ENCODE measurements at regions not wholly inside any gene's neighbourhood (a gene's known extent, or its start where the extent isn't known, plus 50 kb on each side); places are given as distances from the start of the nearest gene placed in this dataset.

- Histone ChIP-seq H3K4me3 (no peak overlapping the region), H3K9me3 (no peaks in the 10 kb centered on the region), H3K36me3 (no peaks in the 10 kb centered on the region), H3K4me1 (no peaks in the 10 kb centered on the region), H3K27ac (replicated peaks in 1 of 4) (no peak overlapping the region), H3K27me3 (no peaks in the 10 kb centered on the region)
- intact Hi-C loops (cut with DNase I): no loop called here
- TF ChIP-seq POLR2AphosphoS5 (IDR thresholded peaks at IDR 0.05) (no peak), POLR2A (IDR thresholded peaks at IDR 0.05; ENCODE audit: low read depth) (no peak), EP300 (IDR thresholded peaks at IDR 0.05) (no peak)
- TF ChIP-seq, protein P1, sequence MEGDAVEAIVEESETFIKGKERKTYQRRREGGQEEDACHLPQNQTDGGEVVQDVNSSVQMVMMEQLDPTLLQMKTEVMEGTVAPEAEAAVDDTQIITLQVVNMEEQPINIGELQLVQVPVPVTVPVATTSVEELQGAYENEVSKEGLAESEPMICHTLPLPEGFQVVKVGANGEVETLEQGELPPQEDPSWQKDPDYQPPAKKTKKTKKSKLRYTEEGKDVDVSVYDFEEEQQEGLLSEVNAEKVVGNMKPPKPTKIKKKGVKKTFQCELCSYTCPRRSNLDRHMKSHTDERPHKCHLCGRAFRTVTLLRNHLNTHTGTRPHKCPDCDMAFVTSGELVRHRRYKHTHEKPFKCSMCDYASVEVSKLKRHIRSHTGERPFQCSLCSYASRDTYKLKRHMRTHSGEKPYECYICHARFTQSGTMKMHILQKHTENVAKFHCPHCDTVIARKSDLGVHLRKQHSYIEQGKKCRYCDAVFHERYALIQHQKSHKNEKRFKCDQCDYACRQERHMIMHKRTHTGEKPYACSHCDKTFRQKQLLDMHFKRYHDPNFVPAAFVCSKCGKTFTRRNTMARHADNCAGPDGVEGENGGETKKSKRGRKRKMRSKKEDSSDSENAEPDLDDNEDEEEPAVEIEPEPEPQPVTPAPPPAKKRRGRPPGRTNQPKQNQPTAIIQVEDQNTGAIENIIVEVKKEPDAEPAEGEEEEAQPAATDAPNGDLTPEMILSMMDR (IDR thresholded peaks at IDR 0.05): no peak
- whole genome bisulfite sequencing: 73% methylated on average over 8 of the region's 8 CpGs
- no peak for DNase-seq (ENCODE audit: extremely low spot score)
Measured at GRCh38 chr5:30866142-30866541, 327.3 kb upstream of the CDH6 start.

- H3K4me3 ChIP-seq: no peak overlapping the region
- H3K36me3 ChIP-seq: no peaks in the 10 kb centered on the region
- H3K27ac ChIP-seq (replicated peaks in 1 of 4): no peak overlapping the region
- H3K27me3 ChIP-seq: no peaks in the 10 kb centered on the region
- H3K4me1 ChIP-seq: no peaks in the 10 kb centered on the region
- no peaks in the 10 kb centered on the region for H3K9me3 ChIP-seq
- intact Hi-C loops (cut with DNase I): no loop called here
- TF ChIP-seq EP300 (IDR thresholded peaks at IDR 0.05): no peak
- no peak for TF ChIP-seq POLR2A (IDR thresholded peaks at IDR 0.05; ENCODE audit: low read depth)
- TF ChIP-seq, protein P1 (IDR thresholded peaks at IDR 0.05): no peak
- no peak for TF ChIP-seq POLR2AphosphoS5 (IDR thresholded peaks at IDR 0.05)
- no peak for DNase-seq (ENCODE audit: extremely low spot score)
- WGBS: 94% methylated on average over 3 of the region's 3 CpGs
Measured at GRCh38 chr5:30856242-30856641, 337.2 kb upstream of the CDH6 start.

DNA sequence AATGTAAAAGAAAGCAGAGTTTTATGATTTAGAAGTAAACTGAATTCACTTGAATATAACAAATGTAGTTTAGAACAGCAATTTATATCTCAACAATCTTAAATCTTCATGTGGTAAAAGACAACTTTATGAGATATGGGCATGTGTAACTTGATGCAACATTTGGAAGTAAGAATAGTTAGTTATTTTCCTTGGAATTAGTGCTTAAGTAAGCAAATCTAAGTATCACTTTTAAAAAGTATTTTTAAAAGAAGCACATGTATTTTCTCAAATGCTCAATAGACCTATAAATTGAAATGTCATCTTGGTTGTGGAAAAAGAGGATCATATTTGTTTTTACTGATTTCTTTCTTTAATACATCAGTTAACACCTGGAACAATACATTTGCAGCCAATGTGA is 340.3 kb upstream of the CDH6 start:
- H3K27ac ChIP-seq (replicated peaks in 1 of 4): no peak overlapping the region
- H3K4me1 ChIP-seq: no peaks in the 10 kb centered on the region

GRCh38 chr5:30850866-30851265 is 342.6 kb upstream of the CDH6 start:
- Histone ChIP-seq H3K36me3 (no peaks in the 10 kb centered on the region), H3K9me3 (no peaks in the 10 kb centered on the region), H3K4me3 (no peak overlapping the region), H3K27ac (replicated peaks in 1 of 4) (no peak overlapping the region), H3K4me1 (no peaks in the 10 kb centered on the region), H3K27me3 (no peaks in the 10 kb centered on the region)
- TF ChIP-seq POLR2A (IDR thresholded peaks at IDR 0.05; ENCODE audit: low read depth) (no peak), POLR2AphosphoS5 (IDR thresholded peaks at IDR 0.05) (no peak), EP300 (IDR thresholded peaks at IDR 0.05) (no peak)
- TF ChIP-seq, protein P1 (IDR thresholded peaks at IDR 0.05): no peak
- intact Hi-C loops (cut with DNase I): no loop called here
- no peak for DNase-seq (ENCODE audit: extremely low spot score)
- 93% methylated on average over 2 of the region's 2 CpGs for WGBS

More for the DNA sequence above, 340.3 kb upstream of the CDH6 start:
- Histone ChIP-seq H3K4me3 (no peak overlapping the region), H3K36me3 (no peaks in the 10 kb centered on the region), H3K9me3 (no peaks in the 10 kb centered on the region), H3K27me3 (no peaks in the 10 kb centered on the region)
- no peak for TF ChIP-seq EP300 (IDR thresholded peaks at IDR 0.05)
- no peak for TF ChIP-seq POLR2AphosphoS5 (IDR thresholded peaks at IDR 0.05)
- TF ChIP-seq POLR2A (IDR thresholded peaks at IDR 0.05; ENCODE audit: low read depth): no peak
- TF ChIP-seq, protein P1 (IDR thresholded peaks at IDR 0.05): no peak
- intact Hi-C loops (cut with DNase I): no loop called here
- no peak for DNase-seq (ENCODE audit: extremely low spot score)

- intact Hi-C loops (cut with DNase I): no loop called here
- no peak overlapping the region for H3K27ac ChIP-seq (replicated peaks in 1 of 4)
Measured at GRCh38 chr5:30849931-30850710, 343.4 kb upstream of the CDH6 start.

More at GRCh38 chr5:30849931-30850710, 343.4 kb upstream of the CDH6 start:
- Histone ChIP-seq H3K36me3 (no peaks in the 10 kb centered on the region), H3K27me3 (no peaks in the 10 kb centered on the region), H3K4me3 (no peak overlapping the region), H3K4me1 (no peaks in the 10 kb centered on the region), H3K9me3 (no peaks in the 10 kb centered on the region)
- 80% methylated on average over 6 of the region's 6 CpGs for WGBS
- no peak for TF ChIP-seq EP300 (IDR thresholded peaks at IDR 0.05)
- TF ChIP-seq, protein P1 (IDR thresholded peaks at IDR 0.05): no peak
- TF ChIP-seq POLR2A (IDR thresholded peaks at IDR 0.05; ENCODE audit: low read depth): no peak
- TF ChIP-seq POLR2AphosphoS5 (IDR thresholded peaks at IDR 0.05): no peak
- DNase-seq (ENCODE audit: extremely low spot score): no peak
